Esophagus squamous epithelium (tissue), 4 donors: ENCODE measurements at regions not wholly inside any gene's neighbourhood (a gene's known extent, or its start where the extent isn't known, plus 50 kb on each side); places are given as distances from the start of the nearest gene placed in this dataset.

ENCODE experiments used
- POLR2A ChIP-seq, 4 donors: fragments of 450-650 bp; IDR thresholded peaks; one replicate each; pipeline ENCODE4 v1.6.1; 2017; ENCODE audit warnings: antibody characterized with exemption in 4 of 4, mild to moderate bottlenecking in 4 of 4, moderate library complexity in 3 of 4
- TF ChIP-seq, protein P1 (sequence below), 6 experiments: fragments of 450-650 bp in 4 of 6; fragments of 200-600 bp in 2 of 6; sonication (generic) in 2 of 6; IDR thresholded peaks; one replicate each; pipeline ENCODE4 v1.5.1; 2016 to 2019; ENCODE audit warnings: antibody characterized with exemption in 6 of 6, mild to moderate bottlenecking in 4 of 6, moderate library complexity in 4 of 6

DNA sequence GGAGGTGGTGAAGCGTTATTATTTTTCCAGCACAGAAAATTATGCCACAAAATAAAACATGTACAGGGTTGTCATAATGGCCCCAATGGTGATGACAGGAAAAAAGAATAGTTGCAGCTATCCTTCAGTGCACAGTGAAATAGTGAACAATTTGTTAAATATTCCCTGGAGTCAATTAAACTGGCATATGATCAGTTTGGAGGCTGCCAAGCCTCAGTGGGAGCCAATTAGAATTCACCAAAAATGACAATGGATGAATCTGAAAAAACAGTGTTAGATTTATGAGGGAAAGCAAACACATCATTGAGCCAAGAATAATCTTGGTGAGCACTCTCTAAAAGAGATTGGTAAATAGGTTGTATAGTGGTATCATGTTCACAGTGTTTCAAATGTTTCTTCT is 146.3 kb downstream of the OTUD1 start:
- TF ChIP-seq, protein P1, sequence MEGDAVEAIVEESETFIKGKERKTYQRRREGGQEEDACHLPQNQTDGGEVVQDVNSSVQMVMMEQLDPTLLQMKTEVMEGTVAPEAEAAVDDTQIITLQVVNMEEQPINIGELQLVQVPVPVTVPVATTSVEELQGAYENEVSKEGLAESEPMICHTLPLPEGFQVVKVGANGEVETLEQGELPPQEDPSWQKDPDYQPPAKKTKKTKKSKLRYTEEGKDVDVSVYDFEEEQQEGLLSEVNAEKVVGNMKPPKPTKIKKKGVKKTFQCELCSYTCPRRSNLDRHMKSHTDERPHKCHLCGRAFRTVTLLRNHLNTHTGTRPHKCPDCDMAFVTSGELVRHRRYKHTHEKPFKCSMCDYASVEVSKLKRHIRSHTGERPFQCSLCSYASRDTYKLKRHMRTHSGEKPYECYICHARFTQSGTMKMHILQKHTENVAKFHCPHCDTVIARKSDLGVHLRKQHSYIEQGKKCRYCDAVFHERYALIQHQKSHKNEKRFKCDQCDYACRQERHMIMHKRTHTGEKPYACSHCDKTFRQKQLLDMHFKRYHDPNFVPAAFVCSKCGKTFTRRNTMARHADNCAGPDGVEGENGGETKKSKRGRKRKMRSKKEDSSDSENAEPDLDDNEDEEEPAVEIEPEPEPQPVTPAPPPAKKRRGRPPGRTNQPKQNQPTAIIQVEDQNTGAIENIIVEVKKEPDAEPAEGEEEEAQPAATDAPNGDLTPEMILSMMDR (IDR thresholded peaks at IDR 0.05) = no peak
- TF ChIP-seq POLR2A (IDR thresholded peaks at IDR 0.05) = no peak
